Hindlimb muscle (tissue), 1 donor: ENCODE measurements at regions not wholly inside any gene's neighbourhood (a gene's known extent, or its start where the extent isn't known, plus 50 kb on each side); places are given as distances from the start of the nearest gene placed in this dataset.

Experiments used
- DNase-seq: peaks from one replicate; pipeline ENCODE4 v3.0.0-alpha.2; 2013

DNA sequence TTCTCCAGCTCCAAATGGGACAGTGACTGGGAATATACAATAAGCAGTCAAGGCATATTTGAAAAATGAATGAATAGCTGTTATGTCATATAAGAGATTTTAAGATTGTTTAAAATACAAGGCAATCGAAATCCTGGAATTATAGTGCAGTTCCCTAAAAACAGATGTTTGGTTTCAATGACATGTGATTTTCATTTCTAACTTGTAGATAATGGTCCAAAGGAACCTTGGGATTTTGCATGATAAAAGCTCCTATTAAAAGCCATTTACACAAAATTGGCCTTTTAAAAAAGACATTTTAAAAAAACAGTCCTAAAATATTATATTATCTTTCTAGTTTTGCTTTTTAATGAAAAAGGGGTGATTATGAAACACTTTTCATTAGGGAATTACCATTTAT is 905.1 kb downstream of the GALC start:
- DNase-seq, result no peak

DNA sequence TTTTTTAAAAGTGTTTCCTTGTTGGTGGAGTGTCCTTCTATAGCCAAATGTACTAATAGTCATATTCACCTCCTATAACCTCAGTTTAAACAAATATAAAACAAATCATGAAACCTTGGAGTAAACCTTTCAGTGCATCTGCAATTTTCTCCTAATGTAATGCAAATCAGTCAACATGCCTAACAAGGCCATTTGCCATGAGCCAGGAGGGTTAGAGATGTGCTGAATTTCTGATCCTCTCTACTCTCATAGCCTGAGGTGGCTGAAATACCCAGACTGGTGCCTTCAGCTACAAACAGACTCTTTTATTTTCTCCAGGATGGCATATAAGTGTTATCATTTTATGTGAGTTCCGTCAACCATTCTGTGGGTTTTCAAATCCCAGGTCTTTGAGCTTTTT is 908.1 kb downstream of the GALC start:
- DNase-seq, result no peak

DNA sequence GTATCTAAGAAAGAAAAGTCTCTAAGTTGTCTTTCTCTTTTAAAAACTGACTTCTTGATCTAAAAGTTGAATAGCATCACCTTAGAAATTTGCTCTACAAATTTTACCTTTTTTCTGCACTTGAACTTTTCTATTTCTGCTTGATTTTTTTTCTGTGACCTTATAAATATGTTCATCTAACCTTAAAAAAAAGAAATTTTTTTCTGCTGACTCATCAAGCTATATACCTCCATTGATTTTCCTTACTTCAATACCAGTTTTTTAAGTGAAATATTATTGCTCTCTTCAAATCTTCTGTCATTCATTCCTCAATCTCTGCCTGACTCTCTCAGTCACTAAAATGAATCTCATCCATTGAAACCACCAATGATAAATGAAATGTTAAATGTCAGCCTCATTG is 910.1 kb downstream of the GALC start:
- DNase-seq, result no peak

DNA sequence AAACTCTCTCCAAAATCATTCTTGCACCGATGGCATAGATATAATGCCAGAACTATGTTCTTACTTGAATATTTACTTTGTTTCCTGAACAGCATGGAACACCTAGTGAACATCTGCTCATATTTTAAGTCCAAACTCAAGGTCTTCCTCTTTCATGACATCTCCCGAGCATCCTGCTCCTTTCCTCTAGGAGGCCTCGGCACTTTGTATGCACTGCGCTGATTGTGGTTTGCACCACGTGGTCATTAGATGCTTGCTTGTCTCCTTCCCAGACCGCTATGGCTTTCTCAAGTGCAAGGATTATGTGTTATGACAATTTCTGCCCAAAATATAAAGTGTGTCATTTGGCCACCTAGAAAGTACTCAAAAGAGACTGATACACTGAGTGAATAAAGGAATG is 912.0 kb downstream of the GALC start:
- no peak for DNase-seq

GRCh38 chr14:87080146-87080545 is 912.8 kb downstream of the GALC start:
- peak; percentile 54 for DNase-seq

DNA sequence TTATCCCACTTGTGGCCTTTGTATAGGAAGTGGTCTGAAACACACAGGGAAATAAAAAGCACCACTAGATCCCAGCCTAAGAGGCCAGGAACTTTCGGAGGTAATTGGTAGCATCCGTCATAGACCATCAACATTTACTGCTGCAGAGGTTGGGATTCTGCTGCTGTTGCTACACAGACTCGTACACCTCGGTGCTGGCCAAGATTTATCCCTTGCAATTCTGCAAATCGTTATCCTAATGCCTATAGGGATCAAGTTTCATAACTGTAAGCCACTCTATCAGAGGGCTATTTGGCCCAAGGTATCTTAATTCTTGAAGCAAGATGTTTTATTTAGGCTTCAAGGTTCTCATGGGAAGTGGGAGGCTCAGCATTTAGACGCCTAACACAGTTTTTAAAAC is 913.6 kb downstream of the GALC start:
- no peak for DNase-seq

DNA sequence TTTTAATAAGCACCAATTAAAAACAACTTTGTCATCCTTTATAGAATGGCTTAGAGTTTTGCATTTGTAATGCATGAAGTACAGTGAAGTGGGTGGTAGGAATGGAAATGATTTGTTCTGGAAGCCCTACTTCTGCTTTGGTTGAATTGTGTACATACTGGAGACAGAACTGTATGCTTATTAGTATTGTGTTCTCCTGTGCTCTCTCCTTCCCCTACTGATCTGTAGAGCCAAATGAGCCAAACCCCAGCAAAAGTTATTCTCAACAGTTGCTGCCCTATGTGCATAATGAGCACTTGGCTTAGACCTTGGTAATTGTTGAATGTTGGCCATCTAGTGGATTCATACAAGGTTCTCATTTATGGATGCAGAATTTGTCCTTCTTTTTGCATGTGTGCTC is 916.1 kb downstream of the GALC start:
- DNase-seq, result no peak

- DNase-seq, result no peak
Observed at GRCh38 chr14:87076146-87076545, 916.8 kb downstream of the GALC start.

DNA sequence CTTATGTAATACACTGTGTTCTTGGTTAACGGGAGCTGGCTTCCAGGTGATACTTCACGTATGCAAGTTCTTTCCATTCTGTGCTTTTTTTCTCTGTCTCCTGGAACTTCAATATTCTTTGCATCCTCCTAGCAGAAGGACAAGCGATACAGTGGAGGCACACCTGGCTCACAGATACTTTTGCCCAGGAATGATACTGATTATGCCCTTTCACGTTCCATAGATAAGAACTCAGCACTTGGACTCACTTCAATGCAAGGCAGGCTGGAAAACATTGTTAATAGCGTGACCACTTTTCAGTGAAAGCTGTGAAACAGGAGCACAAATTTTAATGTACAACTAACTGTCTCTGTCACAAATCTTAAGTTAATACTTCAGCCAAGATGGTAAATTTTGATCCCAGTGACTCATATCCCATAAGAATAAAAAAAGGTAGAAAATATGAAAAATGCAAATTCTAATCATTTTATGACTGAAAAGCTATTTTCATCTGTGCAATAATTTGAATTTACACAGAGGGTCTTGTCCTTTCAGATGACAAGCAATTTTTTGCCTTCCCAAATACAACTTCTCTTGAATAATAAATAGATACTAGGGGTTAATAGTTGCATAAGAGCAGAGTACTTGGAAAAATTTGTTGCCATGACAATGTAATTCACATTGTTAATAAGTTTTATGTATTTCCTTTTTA is 919.0 kb downstream of the GALC start:
- DNase-seq, result no peak

GRCh38 chr14:87067591-87067990 is 925.4 kb downstream of the GALC start:
- DNase-seq, result no peak

DNA sequence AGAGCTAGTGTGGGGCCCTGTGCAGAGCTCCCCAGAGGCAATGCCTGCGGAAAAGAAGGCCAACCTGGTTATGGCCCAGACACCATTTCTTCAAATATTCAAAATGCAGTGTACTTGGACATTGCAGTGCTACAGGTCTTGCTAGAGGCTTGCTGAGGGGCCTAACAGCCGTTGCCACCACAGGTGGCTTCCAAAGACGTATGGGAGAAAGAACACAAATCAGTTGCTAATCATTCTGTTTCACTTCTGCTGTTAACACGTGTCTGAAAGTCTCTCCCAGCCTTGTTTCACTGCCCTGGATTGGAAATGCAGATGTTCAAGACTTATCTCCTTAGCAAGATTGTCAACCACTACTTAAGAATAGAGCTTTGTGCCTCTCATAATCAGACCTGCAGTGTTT is 925.9 kb downstream of the GALC start:
- no peak for DNase-seq

- DNase-seq, result no peak
Observed at GRCh38 chr14:87066221-87066817, 926.7 kb downstream of the GALC start.

GRCh38 chr14:87065366-87065765 is 927.6 kb downstream of the GALC start:
- no peak for DNase-seq

DNA sequence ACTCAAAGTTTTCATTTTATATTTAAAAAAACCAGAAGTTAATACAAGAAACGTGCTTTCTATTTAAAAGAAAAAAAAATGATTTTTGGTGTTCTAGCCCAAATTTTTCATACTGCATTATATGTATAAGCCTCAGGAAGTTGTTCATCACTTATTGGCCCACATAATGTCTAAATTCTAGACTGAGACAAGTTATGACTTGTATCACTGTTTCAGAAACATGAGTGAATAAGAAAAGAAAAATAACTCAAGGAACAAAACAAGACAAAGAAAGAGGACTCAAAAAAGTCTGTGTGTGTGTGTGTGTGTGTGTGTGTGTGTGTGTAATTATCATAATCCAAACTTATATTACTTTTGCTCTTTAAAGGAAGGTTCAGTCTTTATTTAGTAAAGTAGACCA is 929.8 kb downstream of the GALC start:
- no peak for DNase-seq

DNA sequence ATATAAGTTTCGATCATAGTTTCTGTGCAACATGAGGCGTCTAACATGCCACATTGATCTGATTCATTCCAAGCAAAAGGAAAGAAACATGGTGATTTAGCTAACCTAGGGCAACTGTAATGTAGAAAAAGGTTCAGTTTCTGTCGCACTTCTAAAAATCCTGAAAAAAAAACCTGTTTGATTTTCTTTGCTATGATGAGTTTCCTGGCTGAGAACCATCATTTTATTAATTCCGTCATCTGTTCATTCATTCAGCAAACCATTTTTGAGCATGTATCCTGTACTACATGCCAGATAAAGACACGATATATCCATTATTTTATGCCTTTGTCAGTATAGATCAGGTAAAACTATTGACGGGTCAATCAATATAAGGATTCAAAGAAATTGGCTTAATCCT is 932.6 kb downstream of the GALC start:
- DNase-seq, result peak; percentile 29

GRCh38 chr14:87059060-87059839 is 933.7 kb downstream of the GALC start:
- peak; percentile 67 for DNase-seq

GRCh38 chr14:87055007-87055406 is 938.0 kb downstream of the GALC start:
- DNase-seq, result no peak

DNA sequence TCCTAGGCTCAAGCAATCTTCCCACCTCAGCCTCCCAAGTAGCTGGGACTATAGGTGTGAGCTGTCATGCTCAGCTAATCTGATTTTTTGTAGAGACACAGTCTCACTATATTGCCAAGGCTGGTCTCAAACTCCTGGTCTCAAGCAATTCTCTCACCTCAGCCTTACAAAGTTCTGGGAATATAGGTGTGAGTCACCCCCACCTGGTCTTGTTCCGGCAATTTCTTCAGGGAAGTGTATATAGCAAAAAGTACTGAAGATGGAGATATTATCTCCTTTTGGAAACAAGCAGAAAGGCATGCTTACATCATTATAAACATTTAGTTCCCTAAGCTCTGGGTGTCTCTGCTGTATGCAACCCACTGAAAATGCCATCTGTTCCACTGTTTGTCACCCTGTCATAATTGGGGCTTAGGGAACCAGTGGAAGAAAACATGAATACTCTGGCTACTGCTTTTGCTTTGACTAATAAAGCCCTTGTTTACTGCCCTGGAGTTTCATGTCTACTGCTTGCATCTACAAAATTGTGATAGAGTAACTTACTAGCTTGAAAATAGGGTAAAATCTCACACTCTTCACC is 940.2 kb downstream of the GALC start:
- DNase-seq, result no peak

GRCh38 chr14:87050421-87050820 is 942.6 kb downstream of the GALC start:
- DNase-seq, result no peak

DNA sequence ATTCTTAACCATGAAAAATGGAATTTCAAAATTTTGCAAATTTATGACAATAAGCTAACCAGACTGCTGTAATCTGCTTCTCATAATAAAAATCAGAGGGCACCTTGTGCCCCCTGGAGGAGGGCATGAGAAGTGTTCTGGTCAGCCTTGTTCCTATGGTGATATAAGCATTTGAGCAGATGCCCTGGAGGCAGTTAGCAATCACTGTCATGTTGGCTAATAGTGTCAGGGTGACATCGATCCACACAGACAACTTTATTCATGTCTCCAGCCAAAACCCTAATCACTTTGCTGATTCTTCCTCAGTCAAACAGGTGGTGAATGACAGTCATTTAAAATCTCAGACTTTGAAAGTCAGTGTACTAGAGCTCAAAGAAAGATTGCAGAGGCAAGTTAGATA is 943.0 kb downstream of the GALC start:
- DNase-seq, result no peak

DNA sequence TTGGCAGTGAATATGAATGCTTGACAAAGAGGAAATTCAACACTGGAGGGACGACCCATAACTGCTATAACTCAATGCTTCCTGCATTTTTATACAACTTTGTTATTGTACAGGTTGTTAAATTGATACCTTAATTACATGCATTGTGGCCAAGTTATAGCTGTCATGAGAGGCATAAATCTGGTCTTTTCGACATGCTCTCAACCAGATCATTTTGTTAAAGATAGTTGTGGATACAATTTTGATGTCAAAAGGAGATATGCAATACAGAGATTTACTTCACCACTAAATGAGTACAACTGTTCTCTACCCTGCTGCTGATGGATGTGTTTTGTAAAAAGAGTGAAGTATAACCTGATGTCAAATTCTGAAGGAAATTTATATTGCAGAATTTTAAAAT is 946.0 kb downstream of the GALC start:
- DNase-seq, result no peak

DNA sequence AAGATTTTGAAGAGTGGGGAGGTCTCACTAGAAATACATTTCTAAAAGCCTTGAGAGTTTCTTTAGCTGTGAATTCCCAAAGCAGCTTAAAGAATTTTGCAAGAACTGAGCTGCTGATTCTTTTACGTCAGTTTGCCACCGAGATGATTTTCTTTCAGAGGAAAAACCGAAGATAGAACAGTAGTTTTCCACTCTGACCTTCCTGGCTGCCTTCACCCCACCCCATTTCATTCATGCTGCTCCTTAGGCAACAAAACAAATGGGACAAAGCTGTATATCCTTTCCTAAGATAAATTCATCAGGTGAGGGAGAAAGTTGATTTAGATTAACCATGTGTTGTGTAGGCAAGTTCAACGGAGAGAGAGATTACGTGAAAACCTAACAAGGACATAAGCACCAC is 947.0 kb downstream of the GALC start:
- DNase-seq, result no peak

GRCh38 chr14:87045246-87045645 is 947.7 kb downstream of the GALC start:
- no peak for DNase-seq

DNA sequence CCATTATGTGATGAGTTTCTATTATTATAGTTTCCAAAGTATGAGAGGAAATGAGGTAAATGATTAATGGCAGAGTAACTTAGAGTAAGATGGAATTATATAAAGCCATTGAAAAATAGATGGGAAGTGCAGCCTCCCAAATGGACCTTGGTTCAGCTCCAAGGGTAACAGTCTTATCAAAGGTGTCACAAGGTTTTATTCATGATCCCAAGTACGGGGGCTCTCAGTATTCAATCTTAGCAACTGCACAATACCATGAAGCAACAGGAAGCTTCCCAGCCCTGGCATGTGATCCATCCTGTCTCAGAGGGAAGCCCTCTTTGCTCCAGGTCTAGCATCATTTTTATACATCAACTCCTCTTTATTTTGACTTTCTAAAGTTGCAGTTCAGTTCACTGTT is 948.2 kb downstream of the GALC start:
- no peak for DNase-seq
